Osteocyte (in vitro differentiated cells): ENCODE measurements at regions not wholly inside any gene's neighbourhood (a gene's known extent, or its start where the extent isn't known, plus 50 kb on each side); places are given as distances from the start of the nearest gene placed in this dataset.

Experiments
- DNase-seq: peaks from one replicate; pipeline ENCODE4 v3.0.0; 2021; ENCODE audit warnings: mixed read lengths; ENCODE audit not compliant: unreplicated experiment; ENCODE audit errors: extremely low spot score
- H3K27ac Mint-ChIP-seq: one replicate; pipeline ENCODE4 v1.8.0; 2021; ENCODE audit warnings: mild to moderate bottlenecking, mixed read lengths; ENCODE audit not compliant: unreplicated experiment
- H3K27me3 Mint-ChIP-seq: one replicate; pipeline ENCODE4 v1.8.0; 2021; ENCODE audit warnings: mixed read lengths; ENCODE audit not compliant: unreplicated experiment
- H3K36me3 Mint-ChIP-seq: one replicate; pipeline ENCODE4 v1.8.0; 2021; ENCODE audit warnings: mixed read lengths; ENCODE audit not compliant: unreplicated experiment
- H3K4me1 Mint-ChIP-seq: one replicate; pipeline ENCODE4 v1.8.0; 2021; ENCODE audit warnings: mixed read lengths; ENCODE audit not compliant: unreplicated experiment
- H3K4me3 Mint-ChIP-seq: one replicate; pipeline ENCODE4 v1.8.0; 2021; ENCODE audit warnings: mild to moderate bottlenecking, moderate library complexity, mixed read lengths; ENCODE audit not compliant: unreplicated experiment
- H3K9me3 Mint-ChIP-seq: one replicate; pipeline ENCODE4 v1.8.0; 2021; ENCODE audit warnings: mixed read lengths; ENCODE audit not compliant: unreplicated experiment
- CTCF ChIP-seq: fragments of 200-600 bp; sonication (generic); IDR thresholded peaks from 2 replicates; pipeline ENCODE4 v1.5.0; 2021; ENCODE audit warnings: antibody characterized with exemption, mild to moderate bottlenecking, moderate library complexity

DNA sequence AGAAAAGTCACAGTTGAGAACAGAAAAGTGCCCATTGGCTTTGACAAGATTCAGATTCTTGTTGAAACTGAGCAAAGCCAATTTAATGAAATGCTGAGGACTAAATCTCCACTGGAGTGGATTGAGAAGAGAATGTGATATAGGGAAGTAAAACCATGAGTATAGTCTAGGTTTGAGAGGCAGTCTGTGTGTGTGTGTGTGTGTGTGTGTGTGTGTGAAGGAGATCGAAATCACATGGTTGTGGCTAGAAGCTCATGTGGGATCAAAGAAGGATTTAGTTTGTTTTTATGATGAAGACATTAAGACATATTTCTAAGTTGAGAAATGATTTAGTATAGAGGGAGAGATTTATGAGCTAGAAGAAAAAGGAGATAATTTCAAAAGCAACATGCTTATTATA lies 275.7 kb upstream of the DAB2 start:
- TF ChIP-seq CTCF: no peak
- no peak overlapping the region for H3K4me3 Mint-ChIP-seq
- H3K4me1 Mint-ChIP-seq: peaks cover 15% of the 10 kb centered on the region
- no peaks in the 10 kb centered on the region for H3K36me3 Mint-ChIP-seq
- H3K27ac Mint-ChIP-seq: no peak overlapping the region
- no peaks in the 10 kb centered on the region for H3K27me3 Mint-ChIP-seq
- H3K9me3 Mint-ChIP-seq: no peaks in the 10 kb centered on the region
- DNase-seq: no peak

GRCh38 chr5:39698838-39699560 lies 274.2 kb upstream of the DAB2 start:
- no peaks in the 10 kb centered on the region for H3K36me3 Mint-ChIP-seq
- H3K9me3 Mint-ChIP-seq: no peaks in the 10 kb centered on the region
- peaks cover 15% of the 10 kb centered on the region for H3K4me1 Mint-ChIP-seq
- no peak for TF ChIP-seq CTCF
- no peak overlapping the region for H3K27ac Mint-ChIP-seq
- H3K4me3 Mint-ChIP-seq: no peak overlapping the region
- no peak for DNase-seq
- H3K27me3 Mint-ChIP-seq: peaks cover 2% of the 10 kb centered on the region

GRCh38 chr5:39697881-39698280 lies 273.1 kb upstream of the DAB2 start:
- no peak overlapping the region for H3K4me3 Mint-ChIP-seq
- H3K36me3 Mint-ChIP-seq: no peaks in the 10 kb centered on the region
- H3K27ac Mint-ChIP-seq: no peak overlapping the region
- peaks cover 6% of the 10 kb centered on the region for H3K27me3 Mint-ChIP-seq
- no peak for DNase-seq
- no peak for TF ChIP-seq CTCF
- H3K4me1 Mint-ChIP-seq: peaks cover 15% of the 10 kb centered on the region
- no peaks in the 10 kb centered on the region for H3K9me3 Mint-ChIP-seq

- no peak for TF ChIP-seq CTCF
- no peaks in the 10 kb centered on the region for H3K36me3 Mint-ChIP-seq
- H3K4me1 Mint-ChIP-seq: peaks cover 15% of the 10 kb centered on the region
- peaks cover 6% of the 10 kb centered on the region for H3K27me3 Mint-ChIP-seq
- peak overlapping the region; percentile 31 for H3K27ac Mint-ChIP-seq
- no peak for DNase-seq
- no peak overlapping the region for H3K4me3 Mint-ChIP-seq
- H3K9me3 Mint-ChIP-seq: no peaks in the 10 kb centered on the region
Observed at GRCh38 chr5:39696672-39697398, 272.1 kb upstream of the DAB2 start.

GRCh38 chr5:39691993-39692392 lies 267.2 kb upstream of the DAB2 start:
- H3K4me1 Mint-ChIP-seq: peaks cover 4% of the 10 kb centered on the region
- H3K4me3 Mint-ChIP-seq: no peak overlapping the region
- no peaks in the 10 kb centered on the region for H3K36me3 Mint-ChIP-seq
- DNase-seq: no peak
- TF ChIP-seq CTCF: peak; percentile 22
- no peak overlapping the region for H3K27ac Mint-ChIP-seq
- H3K9me3 Mint-ChIP-seq: peaks cover 6% of the 10 kb centered on the region
- H3K27me3 Mint-ChIP-seq: peaks cover 15% of the 10 kb centered on the region
